ENCODE measurements at regions not wholly inside any gene's neighbourhood (a gene's known extent, or its start where the extent isn't known, plus 50 kb on each side); places are given as distances from the start of the nearest gene placed in this dataset.

DNA sequence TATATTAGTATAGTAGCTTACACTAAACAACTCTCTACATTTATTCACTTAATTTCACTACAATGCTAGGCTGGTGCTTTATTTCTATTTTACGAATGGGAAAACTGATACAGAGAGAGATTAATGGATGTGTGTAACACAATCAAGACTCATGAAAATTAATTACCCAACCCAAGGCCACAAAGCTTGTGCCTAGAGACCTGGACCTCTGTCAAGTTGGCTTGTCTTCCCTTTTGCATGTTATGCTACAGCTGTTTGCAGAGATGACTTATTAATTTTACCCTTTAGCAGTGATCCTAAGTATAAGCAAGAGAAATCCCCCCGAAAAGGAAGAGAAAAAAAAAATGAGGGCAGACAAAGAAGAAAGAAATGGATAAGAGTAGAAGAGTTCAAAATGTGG lies 162.5 kb downstream of the C3orf38 start:
- peak overlapping the region in 1 of 3 experiments; percentile 29 for H3K27ac Mint-ChIP-seq
- H3K27me3 Mint-ChIP-seq (ENCODE audit: low read depth) = peaks cover 6% of the 10 kb centered on the region
- TF ChIP-seq CTCF (IDR thresholded peaks at IDR 0.05; ENCODE audit: unreplicated experiment in 3 of 3) = no peak
- H3K4me3 Mint-ChIP-seq = no peak overlapping the region
- no peaks in the 10 kb centered on the region for H3K9me3 Mint-ChIP-seq
- H3K36me3 Mint-ChIP-seq (ENCODE audit: low read depth) = no peaks in the 10 kb centered on the region
- peaks cover 6% of the 10 kb centered on the region for H3K4me1 Mint-ChIP-seq

DNA sequence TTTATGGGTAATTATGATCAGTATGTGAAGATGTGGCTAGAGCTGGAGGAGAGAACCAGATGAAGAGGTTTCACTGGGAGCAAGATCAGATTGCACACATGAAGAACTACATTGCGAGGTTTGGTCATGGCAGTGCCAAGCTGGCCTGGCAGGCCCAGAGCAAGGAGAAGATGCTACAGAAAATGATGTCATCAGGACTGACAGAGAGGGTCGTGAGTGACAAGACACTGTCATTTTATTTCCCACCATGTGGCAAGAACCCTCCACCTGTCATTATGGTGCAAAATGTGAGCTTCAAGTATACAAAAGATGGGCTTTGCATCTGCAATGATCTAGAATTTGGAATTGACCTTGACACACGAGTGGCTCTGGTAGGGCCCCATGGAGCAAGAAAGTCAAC lies 168.3 kb downstream of the C3orf38 start:
- Mint-ChIP-seq H3K4me3 (no peak overlapping the region), H3K27ac (no peak overlapping the region), H3K4me1 (no peaks in the 10 kb centered on the region), H3K9me3 (no peaks in the 10 kb centered on the region), H3K27me3 (ENCODE audit: low read depth) (no peaks in the 10 kb centered on the region), H3K36me3 (ENCODE audit: low read depth) (no peaks in the 10 kb centered on the region)
- TF ChIP-seq CTCF (IDR thresholded peaks at IDR 0.05; ENCODE audit: unreplicated experiment in 3 of 3) = no peak

- no peaks in the 10 kb centered on the region for H3K9me3 Mint-ChIP-seq
- no peaks in the 10 kb centered on the region for H3K4me1 Mint-ChIP-seq
- TF ChIP-seq CTCF (IDR thresholded peaks at IDR 0.05; ENCODE audit: unreplicated experiment in 3 of 3) = no peak
- peak overlapping the region in 1 of 3 experiments; percentile 4 for H3K27ac Mint-ChIP-seq
- H3K27me3 Mint-ChIP-seq (ENCODE audit: low read depth) = no peaks in the 10 kb centered on the region
- no peaks in the 10 kb centered on the region for H3K36me3 Mint-ChIP-seq (ENCODE audit: low read depth)
- H3K4me3 Mint-ChIP-seq = no peak overlapping the region
Observed at GRCh38 chr3:88321363-88322050, 171.7 kb downstream of the C3orf38 start.

DNA sequence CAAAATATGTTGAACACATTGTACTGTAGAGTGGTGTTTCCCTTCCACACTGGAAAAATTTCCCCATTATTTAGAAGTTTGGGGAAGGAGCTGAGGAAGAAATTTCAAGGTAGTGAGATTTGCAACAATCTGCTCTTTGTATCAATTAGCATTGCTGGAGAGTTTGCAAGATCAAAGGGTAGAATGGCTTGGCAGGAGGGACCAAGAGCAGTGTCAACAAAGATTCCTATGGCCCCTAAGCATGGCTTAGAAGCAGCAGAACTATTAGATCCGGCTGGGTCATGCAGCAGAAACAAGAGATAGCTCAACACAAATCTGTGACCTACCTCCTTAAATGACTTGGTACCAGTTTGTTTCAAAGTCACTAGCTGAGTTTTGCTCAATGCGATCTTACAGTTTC lies 175.0 kb downstream of the C3orf38 start:
- Mint-ChIP-seq H3K4me3 (no peak overlapping the region), H3K36me3 (ENCODE audit: low read depth) (no peaks in the 10 kb centered on the region), H3K4me1 (no peaks in the 10 kb centered on the region), H3K9me3 (no peaks in the 10 kb centered on the region), H3K27ac (no peak overlapping the region), H3K27me3 (ENCODE audit: low read depth) (no peaks in the 10 kb centered on the region)
- no peak for TF ChIP-seq CTCF (IDR thresholded peaks at IDR 0.05; ENCODE audit: unreplicated experiment in 3 of 3)

- Mint-ChIP-seq H3K9me3 (peaks cover 29% of the 10 kb centered on the region), H3K27me3 (ENCODE audit: low read depth) (no peaks in the 10 kb centered on the region), H3K4me3 (no peak overlapping the region), H3K36me3 (ENCODE audit: low read depth) (peaks cover 3% of the 10 kb centered on the region), H3K27ac (no peak overlapping the region), H3K4me1 (no peaks in the 10 kb centered on the region)
- no peak for TF ChIP-seq CTCF (IDR thresholded peaks at IDR 0.05; ENCODE audit: unreplicated experiment in 3 of 3)
Observed at GRCh38 chr3:88334187-88334868, 184.6 kb downstream of the C3orf38 start.

GRCh38 chr3:88336894-88337293 lies 187.1 kb downstream of the C3orf38 start:
- Mint-ChIP-seq H3K27ac (no peak overlapping the region), H3K4me3 (no peak overlapping the region), H3K36me3 (ENCODE audit: low read depth) (peaks cover 3% of the 10 kb centered on the region), H3K4me1 (no peaks in the 10 kb centered on the region), H3K9me3 (peaks cover 29% of the 10 kb centered on the region), H3K27me3 (ENCODE audit: low read depth) (no peaks in the 10 kb centered on the region)
- TF ChIP-seq CTCF (IDR thresholded peaks at IDR 0.05; ENCODE audit: unreplicated experiment in 3 of 3) = no peak
